IMR-90 (cell line): ENCODE measurements at regions not wholly inside any gene's neighbourhood (a gene's known extent, or its start where the extent isn't known, plus 50 kb on each side); places are given as distances from the start of the nearest gene placed in this dataset.

ENCODE experiments used
- BHLHE40 ChIP-seq: fragments of 150-350 bp; IDR thresholded peaks from 2 replicates; pipeline ENCODE4 v1.6.1; 2016; ENCODE audit warnings: mild to moderate bottlenecking, low read depth, low read length
- CEBPB ChIP-seq: IDR thresholded peaks from 2 replicates; pipeline ENCODE4 v1.6.1; 2012; ENCODE audit warnings: low read depth, low read length, improper control_type of control experiment
- CTCF ChIP-seq: conservative IDR thresholded peaks from 2 replicates; pipeline ENCODE4 v1.5.1; 2012; ENCODE audit warnings: mild to moderate bottlenecking, low read depth, low read length, improper control_type of control experiment
- FOS ChIP-seq: fragments of 150-350 bp; IDR thresholded peaks from 2 replicates; pipeline ENCODE4 v1.6.1; 2016; ENCODE audit warnings: low read depth, low read length
- MAZ ChIP-seq: IDR thresholded peaks from 2 replicates; pipeline ENCODE4 v1.6.1; 2012; ENCODE audit warnings: low read depth, mild to moderate bottlenecking, low read length, improper control_type of control experiment, moderate library complexity, borderline replicate concordance
- MXI1 ChIP-seq: IDR thresholded peaks from 2 replicates; pipeline ENCODE4 v1.6.1; 2012; ENCODE audit warnings: low read depth, mild to moderate bottlenecking, low read length, moderate library complexity, borderline replicate concordance
- NFE2L2 ChIP-seq: fragments of 150-350 bp; IDR thresholded peaks from 2 replicates; pipeline ENCODE4 v1.6.1; 2016; ENCODE audit warnings: low read depth, mild to moderate bottlenecking, low read length
- POLR2A ChIP-seq: IDR thresholded peaks from 2 replicates; pipeline ENCODE4 v1.6.1; 2012; ENCODE audit warnings: mild to moderate bottlenecking, low read depth, low read length
- RAD21 ChIP-seq: IDR thresholded peaks from 2 replicates; pipeline ENCODE4 v1.6.1; 2012; ENCODE audit warnings: low read length, improper control_type of control experiment
- RCOR1 ChIP-seq: IDR thresholded peaks from 2 replicates; pipeline ENCODE4 v1.6.1; 2012; ENCODE audit warnings: mild to moderate bottlenecking, low read length, improper control_type of control experiment; ENCODE audit not compliant: insufficient replicate concordance
- RFX5 ChIP-seq: IDR thresholded peaks from 2 replicates; pipeline ENCODE4 v1.8.0; 2012; ENCODE audit warnings: low read depth, mild to moderate bottlenecking, low read length, moderate library complexity
- USF2 ChIP-seq: fragments of 150-350 bp; IDR thresholded peaks from 2 replicates; pipeline ENCODE4 v1.6.1; 2017; ENCODE audit warnings: mild to moderate bottlenecking, antibody characterized with exemption, low read length, low read depth
- TF ChIP-seq, protein P1 (sequence below): fragments of 150-350 bp; IDR thresholded peaks from 2 replicates; pipeline ENCODE4 v1.6.1; 2016; ENCODE audit warnings: low read depth, mild to moderate bottlenecking, low read length, moderate library complexity, borderline replicate concordance

- TF ChIP-seq CTCF (no peak), NFE2L2 (no peak), POLR2A (no peak), CEBPB (no peak), BHLHE40 (no peak), MAZ (no peak), USF2 (no peak), RFX5 (no peak), FOS (no peak), RCOR1 (no peak), MXI1 (no peak), RAD21 (no peak)
- TF ChIP-seq, protein P1, sequence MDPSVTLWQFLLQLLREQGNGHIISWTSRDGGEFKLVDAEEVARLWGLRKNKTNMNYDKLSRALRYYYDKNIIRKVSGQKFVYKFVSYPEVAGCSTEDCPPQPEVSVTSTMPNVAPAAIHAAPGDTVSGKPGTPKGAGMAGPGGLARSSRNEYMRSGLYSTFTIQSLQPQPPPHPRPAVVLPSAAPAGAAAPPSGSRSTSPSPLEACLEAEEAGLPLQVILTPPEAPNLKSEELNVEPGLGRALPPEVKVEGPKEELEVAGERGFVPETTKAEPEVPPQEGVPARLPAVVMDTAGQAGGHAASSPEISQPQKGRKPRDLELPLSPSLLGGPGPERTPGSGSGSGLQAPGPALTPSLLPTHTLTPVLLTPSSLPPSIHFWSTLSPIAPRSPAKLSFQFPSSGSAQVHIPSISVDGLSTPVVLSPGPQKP = no peak
Observed at GRCh38 chr9:115357821-115358220, 239.9 kb upstream of the TNC start.
